SK-N-SH (cell line): ENCODE measurements at regions not wholly inside any gene's neighbourhood (a gene's known extent, or its start where the extent isn't known, plus 50 kb on each side); places are given as distances from the start of the nearest gene placed in this dataset.

ENCODE experiments used
- CTCF ChIA-PET: fragments of 300-600, 350-600 bp; formaldehyde crosslinking; extraction: SDS; loops from one replicate; lab custom pipeline; 2021; lab: Yijun Ruan, JAX
- POLR2A ChIA-PET: fragments of 350-600 bp; sonication (Branson Sonifier 250); formaldehyde crosslinking; extraction: SDS; loops from one replicate; lab custom pipeline; 2020; ENCODE audit warnings: antibody characterized with exemption, inconsistent platforms; lab: Yijun Ruan, JAX
- DNase-seq: peaks from one replicate; pipeline ENCODE4 v3.0.0; 2012
- H2AFZ ChIP-seq: fragments of 200-600 bp; sonication (generic); 2 replicates; pipeline ENCODE4 v1.8.1; 2016; ENCODE audit warnings: antibody characterized with exemption, mild to moderate bottlenecking, low read depth
- H3F3A ChIP-seq: fragments of 200-600 bp; sonication (generic); replicated peaks from 2 replicates; pipeline ENCODE3; 2016; ENCODE audit warnings: antibody characterized with exemption, mild to moderate bottlenecking; ENCODE audit not compliant: insufficient read depth
- H3K27ac ChIP-seq, 2 experiments: fragments of 200-500 bp in 1 of 2; fragments of 200-600 bp in 1 of 2; sonication (Bioruptor generic) in 1 of 2; sonication (generic), shearing (Covaris generic) in 1 of 2; 2 replicates each; pipeline versions ENCODE4 v1.5.1 to v1.6.1; 2014 to 2016; ENCODE audit warnings: low read depth in 2 of 2, inconsistent platforms in 1 of 2, low read length in 1 of 2, mild to moderate bottlenecking in 1 of 2, mixed read lengths in 1 of 2
- H3K27me3 ChIP-seq: fragments of 200-600 bp; sonication (generic), shearing (Covaris generic); 2 replicates; pipeline ENCODE4 v1.6.1; 2016; ENCODE audit warnings: mixed run types; ENCODE audit not compliant: insufficient read depth
- H3K36me3 ChIP-seq, 2 experiments: fragments of 200-500 bp in 1 of 2; fragments of 200-600 bp in 1 of 2; sonication (Bioruptor generic) in 1 of 2; sonication (generic) in 1 of 2; replicated peaks in 1 of 2; 2 replicates each; pipeline versions ENCODE3 to v1.5.1; 2014 to 2016; ENCODE audit warnings: low read length in 1 of 2, mild to moderate bottlenecking in 1 of 2; ENCODE audit not compliant: insufficient read depth in 2 of 2, control insufficient read depth in 1 of 2
- H3K4me1 ChIP-seq, 2 experiments: fragments of 200-500 bp in 1 of 2; fragments of 200-600 bp in 1 of 2; sonication (Bioruptor generic) in 1 of 2; sonication (generic), shearing (Covaris generic) in 1 of 2; 2 replicates each; pipeline versions ENCODE4 v1.5.1 to v1.6.1; 2014 to 2016; ENCODE audit warnings: low read depth in 1 of 2, low read length in 1 of 2, mixed run types in 1 of 2; ENCODE audit not compliant: insufficient read depth in 2 of 2, control insufficient read depth in 1 of 2
- H3K4me2 ChIP-seq: fragments of 200-600 bp; sonication (generic), shearing (Covaris generic); 2 replicates; pipeline ENCODE4 v1.6.1; 2017; ENCODE audit warnings: mixed run types
- H3K4me3 ChIP-seq, 2 experiments: fragments of 200-500 bp in 1 of 2; fragments of 200-600 bp in 1 of 2; sonication (Bioruptor generic) in 1 of 2; sonication (generic), shearing (Covaris generic) in 1 of 2; 2 replicates each; pipeline versions ENCODE4 v1.5.1 to v1.8.1; 2014 to 2016; ENCODE audit warnings: low read depth in 2 of 2, inconsistent platforms in 1 of 2, low read length in 1 of 2, mild to moderate bottlenecking in 1 of 2, mixed read lengths in 1 of 2, moderate library complexity in 1 of 2
- H3K79me2 ChIP-seq: fragments of 200-600 bp; sonication (generic); 2 replicates; pipeline ENCODE4 v1.8.1; 2017; ENCODE audit warnings: mild to moderate bottlenecking; ENCODE audit not compliant: insufficient read depth
- H3K9ac ChIP-seq: fragments of 200-600 bp; sonication (generic); 2 replicates; pipeline ENCODE4 v1.6.1; 2017; ENCODE audit warnings: mixed run types
- H3K9me2 ChIP-seq: fragments of 200-600 bp; sonication (generic); 2 replicates; pipeline ENCODE4 v1.6.1; 2017; ENCODE audit warnings: mixed run types
- H3K9me3 ChIP-seq: fragments of 200-600 bp; sonication (generic); 2 replicates; pipeline ENCODE4 v1.6.1; 2017; ENCODE audit warnings: mixed run types, mild to moderate bottlenecking, moderate library complexity
- H4K20me1 ChIP-seq: fragments of 200-600 bp; sonication (generic); 2 replicates; pipeline ENCODE4 v1.6.1; 2017; ENCODE audit warnings: mild to moderate bottlenecking, mixed run types; ENCODE audit not compliant: insufficient read depth
- ELF1 ChIP-seq: IDR thresholded peaks from 2 replicates; pipeline ENCODE4 v1.4.0; 2012
- EP300 ChIP-seq, 2 experiments: IDR thresholded peaks; 2 replicates each; pipeline versions ENCODE4 v1.4.0 to v1.6.1; 2012; ENCODE audit warnings: borderline replicate concordance in 1 of 2, low read depth in 1 of 2, low read length in 1 of 2
- FOSL2 ChIP-seq: IDR thresholded peaks from 2 replicates; pipeline ENCODE4 v1.4.0; 2012; ENCODE audit warnings: low read depth, mild to moderate bottlenecking, moderate library complexity, borderline replicate concordance
- GATA2 ChIP-seq: sonication (generic); formaldehyde crosslinking; IDR thresholded peaks from 2 replicates; pipeline ENCODE4 v1.5.0; 2020; ENCODE audit warnings: mild to moderate bottlenecking, missing genetic modification reagents
- MEF2A ChIP-seq: IDR thresholded peaks from 2 replicates; pipeline ENCODE4 v1.4.0; 2012; ENCODE audit warnings: low read depth, borderline replicate concordance
- NFIC ChIP-seq: IDR thresholded peaks from 2 replicates; pipeline ENCODE4 v1.4.0; 2012; ENCODE audit warnings: borderline replicate concordance
- RAD21 ChIP-seq: IDR thresholded peaks from 2 replicates; pipeline ENCODE4 v1.6.1; 2012; ENCODE audit warnings: mild to moderate bottlenecking, low read length
- RCOR1 ChIP-seq: fragments of 150-350 bp; IDR thresholded peaks from 2 replicates; pipeline ENCODE4 v1.6.1; 2017; ENCODE audit warnings: antibody characterized with exemption, low read length
- SMC3 ChIP-seq: IDR thresholded peaks from 2 replicates; pipeline ENCODE4 v1.6.1; 2012; ENCODE audit warnings: low read depth, low read length, improper control_type of control experiment
- TCF12 ChIP-seq: IDR thresholded peaks from 2 replicates; pipeline ENCODE4 v1.4.0; 2012
- WGBS: methylation state at CpG from one replicate; pipeline ENCODE4 v1.1.6; 2017; ENCODE audit warnings: low lambda C conversion rate; 5-methylcytosine and 5-hydroxymethylcytosine counted together
- TF ChIP-seq, protein P1 (sequence below): fragments of 200-600 bp; sonication (generic); IDR thresholded peaks from 2 replicates; pipeline ENCODE4 v1.6.1; 2017; ENCODE audit warnings: antibody characterized with exemption, mild to moderate bottlenecking, moderate library complexity
- TF ChIP-seq, protein P2 (sequence below): IDR thresholded peaks from 2 replicates; pipeline ENCODE4 v1.4.0; 2012; ENCODE audit warnings: low read depth, borderline replicate concordance
- TF ChIP-seq, protein P3 (sequence below): IDR thresholded peaks from 2 replicates; pipeline ENCODE4; 2012
- TF ChIP-seq, protein P4 (sequence below): IDR thresholded peaks from 2 replicates; pipeline ENCODE4 v1.4.0; 2012; ENCODE audit warnings: low read depth, borderline replicate concordance
- TF ChIP-seq, protein P5 (sequence below): fragments of 150-350 bp; IDR thresholded peaks from 2 replicates; pipeline ENCODE4 v1.6.1; 2016; ENCODE audit warnings: mild to moderate bottlenecking, low read depth, low read length
- TF ChIP-seq, protein P6 (sequence below): IDR thresholded peaks from 2 replicates; pipeline ENCODE4 v1.4.0; 2012; ENCODE audit warnings: low read depth

DNA sequence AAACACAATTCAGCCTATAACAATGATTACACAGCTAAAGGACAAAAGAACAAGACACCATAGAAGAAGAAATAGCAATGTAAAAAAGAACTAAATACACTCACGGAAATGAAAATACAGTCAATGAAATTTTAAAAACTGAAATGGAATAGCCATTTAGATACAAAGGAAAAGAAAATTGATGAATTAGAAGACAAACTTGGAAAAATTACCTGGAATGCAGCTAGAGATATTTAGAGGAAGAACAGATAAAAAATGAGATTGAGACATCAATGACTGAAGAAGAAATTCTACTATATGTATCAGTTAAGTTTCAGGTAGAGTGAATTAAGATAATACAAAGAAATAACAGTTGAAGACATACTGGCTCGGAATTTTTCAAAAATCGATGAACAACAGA lies 430.4 kb upstream of the NR5A2 start:
- CTCF ChIA-PET, result no interaction called here
- Histone ChIP-seq H2AFZ (no peak overlapping the region), H3K9me3 (peaks cover 9% of the 10 kb centered on the region; the same call in 1 of the 2 replicates), H3K27me3 (no peaks in the 10 kb centered on the region), H3K36me3 (no peaks in the 10 kb centered on the region), H3K27ac (no peak overlapping the region), H4K20me1 (no peaks in the 10 kb centered on the region), H3K4me1 (peaks cover 0 to 4% of the 10 kb centered on the region in 2 experiments; a peak in 1 of 4 replicates), H3K9ac (no peak overlapping the region), H3K9me2 (no peaks in the 10 kb centered on the region), H3K4me2 (no peak overlapping the region), H3K4me3 (no peak overlapping the region)
- DNase-seq, result no peak
- POLR2A ChIA-PET, result no interaction called here
- TF ChIP-seq ELF1 (no peak), FOSL2 (no peak), RAD21 (no peak), RCOR1 (no peak), SMC3 (no peak)
- TF ChIP-seq, protein P1, sequence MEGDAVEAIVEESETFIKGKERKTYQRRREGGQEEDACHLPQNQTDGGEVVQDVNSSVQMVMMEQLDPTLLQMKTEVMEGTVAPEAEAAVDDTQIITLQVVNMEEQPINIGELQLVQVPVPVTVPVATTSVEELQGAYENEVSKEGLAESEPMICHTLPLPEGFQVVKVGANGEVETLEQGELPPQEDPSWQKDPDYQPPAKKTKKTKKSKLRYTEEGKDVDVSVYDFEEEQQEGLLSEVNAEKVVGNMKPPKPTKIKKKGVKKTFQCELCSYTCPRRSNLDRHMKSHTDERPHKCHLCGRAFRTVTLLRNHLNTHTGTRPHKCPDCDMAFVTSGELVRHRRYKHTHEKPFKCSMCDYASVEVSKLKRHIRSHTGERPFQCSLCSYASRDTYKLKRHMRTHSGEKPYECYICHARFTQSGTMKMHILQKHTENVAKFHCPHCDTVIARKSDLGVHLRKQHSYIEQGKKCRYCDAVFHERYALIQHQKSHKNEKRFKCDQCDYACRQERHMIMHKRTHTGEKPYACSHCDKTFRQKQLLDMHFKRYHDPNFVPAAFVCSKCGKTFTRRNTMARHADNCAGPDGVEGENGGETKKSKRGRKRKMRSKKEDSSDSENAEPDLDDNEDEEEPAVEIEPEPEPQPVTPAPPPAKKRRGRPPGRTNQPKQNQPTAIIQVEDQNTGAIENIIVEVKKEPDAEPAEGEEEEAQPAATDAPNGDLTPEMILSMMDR, result no peak
- TF ChIP-seq, protein P2, sequence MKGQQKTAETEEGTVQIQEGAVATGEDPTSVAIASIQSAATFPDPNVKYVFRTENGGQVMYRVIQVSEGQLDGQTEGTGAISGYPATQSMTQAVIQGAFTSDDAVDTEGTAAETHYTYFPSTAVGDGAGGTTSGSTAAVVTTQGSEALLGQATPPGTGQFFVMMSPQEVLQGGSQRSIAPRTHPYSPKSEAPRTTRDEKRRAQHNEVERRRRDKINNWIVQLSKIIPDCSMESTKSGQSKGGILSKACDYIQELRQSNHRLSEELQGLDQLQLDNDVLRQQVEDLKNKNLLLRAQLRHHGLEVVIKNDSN, result no peak
- TF ChIP-seq, all 33 proteins: peak for 0
- WGBS, result 26% methylated on average over 3 of the region's 3 CpGs
- no peaks in the 10 kb centered on the region for H3F3A ChIP-seq
- no peaks in the 10 kb centered on the region for H3K79me2 ChIP-seq

DNA sequence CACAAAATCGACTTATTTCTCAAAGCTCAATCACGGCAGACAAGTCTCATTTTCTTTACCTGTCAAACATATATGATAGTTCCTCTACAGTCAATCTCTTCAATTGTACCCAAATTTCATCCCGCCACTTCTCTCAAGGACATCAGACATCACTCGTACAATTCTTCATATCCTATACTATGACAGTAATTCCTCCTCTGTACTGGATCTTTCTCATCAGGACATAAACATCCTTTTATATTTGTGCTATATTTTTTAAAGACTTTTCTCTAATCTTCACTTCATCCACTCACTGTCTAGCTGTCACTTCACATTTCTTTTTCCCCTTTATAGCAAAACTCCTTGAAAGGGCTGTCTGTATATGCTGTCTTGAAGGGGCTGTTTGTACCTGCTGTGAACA lies 419.1 kb upstream of the NR5A2 start:
- no peaks in the 10 kb centered on the region; a peak in 1 of 4 replicates for H3K4me1 ChIP-seq
- H3K27ac ChIP-seq, result no peak overlapping the region
- CTCF ChIA-PET, result no interaction called here
- DNase-seq, result no peak
- no peaks in the 10 kb centered on the region for H3K36me3 ChIP-seq
- no peaks in the 10 kb centered on the region for H3K79me2 ChIP-seq
- no peak overlapping the region for H2AFZ ChIP-seq
- no peak overlapping the region for H3K9ac ChIP-seq
- H3K4me3 ChIP-seq, result no peak overlapping the region
- no peaks in the 10 kb centered on the region for H3K9me2 ChIP-seq
- POLR2A ChIA-PET, result no interaction called here
- 53% methylated on average over 4 of the region's 4 CpGs for WGBS
- no peaks in the 10 kb centered on the region for H3K27me3 ChIP-seq
- H4K20me1 ChIP-seq, result no peaks in the 10 kb centered on the region
- no peaks in the 10 kb centered on the region for H3F3A ChIP-seq
- no peak overlapping the region for H3K4me2 ChIP-seq
- H3K9me3 ChIP-seq, result no peaks in the 10 kb centered on the region
- TF ChIP-seq, protein P3, sequence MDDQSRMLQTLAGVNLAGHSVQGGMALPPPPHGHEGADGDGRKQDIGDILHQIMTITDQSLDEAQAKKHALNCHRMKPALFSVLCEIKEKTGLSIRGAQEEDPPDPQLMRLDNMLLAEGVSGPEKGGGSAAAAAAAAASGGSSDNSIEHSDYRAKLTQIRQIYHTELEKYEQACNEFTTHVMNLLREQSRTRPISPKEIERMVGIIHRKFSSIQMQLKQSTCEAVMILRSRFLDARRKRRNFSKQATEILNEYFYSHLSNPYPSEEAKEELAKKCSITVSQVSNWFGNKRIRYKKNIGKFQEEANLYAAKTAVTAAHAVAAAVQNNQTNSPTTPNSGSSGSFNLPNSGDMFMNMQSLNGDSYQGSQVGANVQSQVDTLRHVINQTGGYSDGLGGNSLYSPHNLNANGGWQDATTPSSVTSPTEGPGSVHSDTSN, result no peak
- TF ChIP-seq TCF12 (no peak), NFIC (no peak), RAD21 (no peak), GATA2 (CRISPR knock-in tag) (no peak), EP300 (IDR thresholded peaks at IDR 0.05; ENCODE audit: borderline replicate concordance in 1 of 2, low read depth in 1 of 2, low read length in 1 of 2) (no peak), MEF2A (no peak)
- TF ChIP-seq, protein P2, result no peak
- TF ChIP-seq, protein P4, sequence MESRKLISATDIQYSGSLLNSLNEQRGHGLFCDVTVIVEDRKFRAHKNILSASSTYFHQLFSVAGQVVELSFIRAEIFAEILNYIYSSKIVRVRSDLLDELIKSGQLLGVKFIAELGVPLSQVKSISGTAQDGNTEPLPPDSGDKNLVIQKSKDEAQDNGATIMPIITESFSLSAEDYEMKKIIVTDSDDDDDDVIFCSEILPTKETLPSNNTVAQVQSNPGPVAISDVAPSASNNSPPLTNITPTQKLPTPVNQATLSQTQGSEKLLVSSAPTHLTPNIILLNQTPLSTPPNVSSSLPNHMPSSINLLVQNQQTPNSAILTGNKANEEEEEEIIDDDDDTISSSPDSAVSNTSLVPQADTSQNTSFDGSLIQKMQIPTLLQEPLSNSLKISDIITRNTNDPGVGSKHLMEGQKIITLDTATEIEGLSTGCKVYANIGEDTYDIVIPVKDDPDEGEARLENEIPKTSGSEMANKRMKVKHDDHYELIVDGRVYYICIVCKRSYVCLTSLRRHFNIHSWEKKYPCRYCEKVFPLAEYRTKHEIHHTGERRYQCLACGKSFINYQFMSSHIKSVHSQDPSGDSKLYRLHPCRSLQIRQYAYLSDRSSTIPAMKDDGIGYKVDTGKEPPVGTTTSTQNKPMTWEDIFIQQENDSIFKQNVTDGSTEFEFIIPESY, result no peak
- TF ChIP-seq, protein P5, sequence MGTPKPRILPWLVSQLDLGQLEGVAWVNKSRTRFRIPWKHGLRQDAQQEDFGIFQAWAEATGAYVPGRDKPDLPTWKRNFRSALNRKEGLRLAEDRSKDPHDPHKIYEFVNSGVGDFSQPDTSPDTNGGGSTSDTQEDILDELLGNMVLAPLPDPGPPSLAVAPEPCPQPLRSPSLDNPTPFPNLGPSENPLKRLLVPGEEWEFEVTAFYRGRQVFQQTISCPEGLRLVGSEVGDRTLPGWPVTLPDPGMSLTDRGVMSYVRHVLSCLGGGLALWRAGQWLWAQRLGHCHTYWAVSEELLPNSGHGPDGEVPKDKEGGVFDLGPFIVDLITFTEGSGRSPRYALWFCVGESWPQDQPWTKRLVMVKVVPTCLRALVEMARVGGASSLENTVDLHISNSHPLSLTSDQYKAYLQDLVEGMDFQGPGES, result no peak
- TF ChIP-seq, protein P6, sequence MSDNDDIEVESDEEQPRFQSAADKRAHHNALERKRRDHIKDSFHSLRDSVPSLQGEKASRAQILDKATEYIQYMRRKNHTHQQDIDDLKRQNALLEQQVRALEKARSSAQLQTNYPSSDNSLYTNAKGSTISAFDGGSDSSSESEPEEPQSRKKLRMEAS, result no peak
- TF ChIP-seq, protein P1, result no peak
